ENCODE measurements at regions not wholly inside any gene's neighbourhood (a gene's known extent, or its start where the extent isn't known, plus 50 kb on each side); places are given as distances from the start of the nearest gene placed in this dataset.

GRCh38 chr2:6482256-6482655 lies 383.5 kb downstream of the CMPK2 start:
- no peak for TF ChIP-seq CTCF (IDR thresholded peaks at IDR 0.05)
- no peak for TF ChIP-seq ZFX (IDR thresholded peaks at IDR 0.05; ENCODE audit: borderline replicate concordance)

Data from 22Rv1 (cell line).